ENCODE measurements at regions not wholly inside any gene's neighbourhood (a gene's known extent, or its start where the extent isn't known, plus 50 kb on each side); places are given as distances from the start of the nearest gene placed in this dataset.

GRCh38 chr13:61935710-61936109 lies 520.1 kb upstream of the PCDH20 start:
- no peaks in the 10 kb centered on the region for H3K27me3 Mint-ChIP-seq
- H3K9me3 Mint-ChIP-seq (ENCODE audit: low read depth) = no peaks in the 10 kb centered on the region
- no peaks in the 10 kb centered on the region for H3K4me1 Mint-ChIP-seq (ENCODE audit: low read depth)
- H3K27ac Mint-ChIP-seq = no peak overlapping the region
- no peak for DNase-seq (ENCODE audit: low spot score, unreplicated experiment)
- no peak overlapping the region for H3K4me3 Mint-ChIP-seq (ENCODE audit: low read depth)
- no peaks in the 10 kb centered on the region for H3K36me3 Mint-ChIP-seq (ENCODE audit: insufficient read depth)
- TF ChIP-seq CTCF (IDR thresholded peaks at IDR 0.05; ENCODE audit: unreplicated experiment) = no peak

GRCh38 chr13:61927648-61928047 lies 512.0 kb upstream of the PCDH20 start:
- DNase-seq (ENCODE audit: low spot score, unreplicated experiment) = no peak
- no peak overlapping the region for H3K4me3 Mint-ChIP-seq (ENCODE audit: low read depth)
- H3K4me1 Mint-ChIP-seq (ENCODE audit: low read depth) = no peaks in the 10 kb centered on the region
- no peak for TF ChIP-seq CTCF (IDR thresholded peaks at IDR 0.05; ENCODE audit: unreplicated experiment)
- peaks cover 2% of the 10 kb centered on the region for H3K36me3 Mint-ChIP-seq (ENCODE audit: insufficient read depth)
- peaks cover 11% of the 10 kb centered on the region for H3K9me3 Mint-ChIP-seq (ENCODE audit: low read depth)
- no peak overlapping the region for H3K27ac Mint-ChIP-seq
- H3K27me3 Mint-ChIP-seq = no peaks in the 10 kb centered on the region

GRCh38 chr13:61918841-61919240 lies 503.2 kb upstream of the PCDH20 start:
- peaks cover 3% of the 10 kb centered on the region for H3K9me3 Mint-ChIP-seq (ENCODE audit: low read depth)
- H3K4me3 Mint-ChIP-seq (ENCODE audit: low read depth) = no peak overlapping the region
- H3K27me3 Mint-ChIP-seq = no peaks in the 10 kb centered on the region
- H3K36me3 Mint-ChIP-seq (ENCODE audit: insufficient read depth) = no peaks in the 10 kb centered on the region
- no peak overlapping the region for H3K27ac Mint-ChIP-seq
- DNase-seq (ENCODE audit: low spot score, unreplicated experiment) = no peak
- no peak for TF ChIP-seq CTCF (IDR thresholded peaks at IDR 0.05; ENCODE audit: unreplicated experiment)
- H3K4me1 Mint-ChIP-seq (ENCODE audit: low read depth) = no peaks in the 10 kb centered on the region

- H3K4me1 Mint-ChIP-seq (ENCODE audit: low read depth) = no peaks in the 10 kb centered on the region
- H3K4me3 Mint-ChIP-seq (ENCODE audit: low read depth) = no peak overlapping the region
- no peaks in the 10 kb centered on the region for H3K9me3 Mint-ChIP-seq (ENCODE audit: low read depth)
- no peak for TF ChIP-seq CTCF (IDR thresholded peaks at IDR 0.05; ENCODE audit: unreplicated experiment)
- no peak for DNase-seq (ENCODE audit: low spot score, unreplicated experiment)
- H3K27ac Mint-ChIP-seq = no peak overlapping the region
- H3K27me3 Mint-ChIP-seq = no peaks in the 10 kb centered on the region
- no peaks in the 10 kb centered on the region for H3K36me3 Mint-ChIP-seq (ENCODE audit: insufficient read depth)
Measured at GRCh38 chr13:61916483-61916882, 500.8 kb upstream of the PCDH20 start.

GRCh38 chr13:61913183-61913582 lies 497.5 kb upstream of the PCDH20 start:
- H3K27ac Mint-ChIP-seq = no peak overlapping the region
- no peak for TF ChIP-seq CTCF (IDR thresholded peaks at IDR 0.05; ENCODE audit: unreplicated experiment)
- DNase-seq (ENCODE audit: low spot score, unreplicated experiment) = no peak
- H3K4me3 Mint-ChIP-seq (ENCODE audit: low read depth) = no peak overlapping the region
- H3K9me3 Mint-ChIP-seq (ENCODE audit: low read depth) = no peaks in the 10 kb centered on the region
- H3K27me3 Mint-ChIP-seq = no peaks in the 10 kb centered on the region
- no peaks in the 10 kb centered on the region for H3K4me1 Mint-ChIP-seq (ENCODE audit: low read depth)
- H3K36me3 Mint-ChIP-seq (ENCODE audit: insufficient read depth) = no peaks in the 10 kb centered on the region
